ENCODE measurements at regions not wholly inside any gene's neighbourhood (a gene's known extent, or its start where the extent isn't known, plus 50 kb on each side); places are given as distances from the start of the nearest gene placed in this dataset.

GRCh38 chr10:125398270-125398669, 237.9 kb upstream of the CTBP2 start:
- no peaks in the 10 kb centered on the region for H3K9me3 ChIP-seq
- H3K9ac ChIP-seq (ENCODE audit: low read depth in 2 of 2, low read length in 2 of 2) = no peak overlapping the region
- no peak overlapping the region for H3K4me3 ChIP-seq
- no peaks in the 10 kb centered on the region for H3K27me3 ChIP-seq
- no peak overlapping the region for H3K27ac ChIP-seq
- H3K36me3 ChIP-seq = no peaks in the 10 kb centered on the region
- intact Hi-C loops (cut with DNase I) = no loop called here
- TF ChIP-seq, protein P1, sequence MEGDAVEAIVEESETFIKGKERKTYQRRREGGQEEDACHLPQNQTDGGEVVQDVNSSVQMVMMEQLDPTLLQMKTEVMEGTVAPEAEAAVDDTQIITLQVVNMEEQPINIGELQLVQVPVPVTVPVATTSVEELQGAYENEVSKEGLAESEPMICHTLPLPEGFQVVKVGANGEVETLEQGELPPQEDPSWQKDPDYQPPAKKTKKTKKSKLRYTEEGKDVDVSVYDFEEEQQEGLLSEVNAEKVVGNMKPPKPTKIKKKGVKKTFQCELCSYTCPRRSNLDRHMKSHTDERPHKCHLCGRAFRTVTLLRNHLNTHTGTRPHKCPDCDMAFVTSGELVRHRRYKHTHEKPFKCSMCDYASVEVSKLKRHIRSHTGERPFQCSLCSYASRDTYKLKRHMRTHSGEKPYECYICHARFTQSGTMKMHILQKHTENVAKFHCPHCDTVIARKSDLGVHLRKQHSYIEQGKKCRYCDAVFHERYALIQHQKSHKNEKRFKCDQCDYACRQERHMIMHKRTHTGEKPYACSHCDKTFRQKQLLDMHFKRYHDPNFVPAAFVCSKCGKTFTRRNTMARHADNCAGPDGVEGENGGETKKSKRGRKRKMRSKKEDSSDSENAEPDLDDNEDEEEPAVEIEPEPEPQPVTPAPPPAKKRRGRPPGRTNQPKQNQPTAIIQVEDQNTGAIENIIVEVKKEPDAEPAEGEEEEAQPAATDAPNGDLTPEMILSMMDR (IDR thresholded peaks at IDR 0.05) = no peak
- DNase-seq = no peak
- H3K4me1 ChIP-seq = no peaks in the 10 kb centered on the region

DNA sequence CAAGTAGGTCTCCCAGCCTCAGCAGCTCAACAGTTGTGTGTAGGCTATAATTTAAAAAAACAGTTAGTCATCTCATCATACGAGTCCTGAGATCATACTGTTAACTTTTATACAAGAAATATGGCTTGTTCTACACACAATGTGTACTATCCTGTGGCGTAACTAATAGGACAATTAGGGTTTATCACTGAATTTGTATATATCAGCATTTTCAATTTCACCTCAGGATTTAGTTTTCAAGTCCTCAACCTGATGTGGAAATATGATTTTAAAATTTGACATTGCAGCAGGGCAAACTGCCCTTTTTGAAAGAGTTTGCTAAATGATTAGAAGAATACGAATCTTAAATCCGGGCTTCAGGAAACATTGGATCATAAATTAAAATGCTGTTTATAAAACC, 237.2 kb upstream of the CTBP2 start:
- DNase-seq = no peak
- Histone ChIP-seq H3K4me3 (no peak overlapping the region), H3K27me3 (no peaks in the 10 kb centered on the region), H3K9ac (ENCODE audit: low read depth in 2 of 2, low read length in 2 of 2) (no peak overlapping the region), H3K36me3 (no peaks in the 10 kb centered on the region), H3K27ac (no peak overlapping the region), H3K9me3 (no peaks in the 10 kb centered on the region), H3K4me1 (no peaks in the 10 kb centered on the region)
- intact Hi-C loops (cut with DNase I) = no loop called here
- TF ChIP-seq, protein P1 (IDR thresholded peaks at IDR 0.05) = no peak

DNA sequence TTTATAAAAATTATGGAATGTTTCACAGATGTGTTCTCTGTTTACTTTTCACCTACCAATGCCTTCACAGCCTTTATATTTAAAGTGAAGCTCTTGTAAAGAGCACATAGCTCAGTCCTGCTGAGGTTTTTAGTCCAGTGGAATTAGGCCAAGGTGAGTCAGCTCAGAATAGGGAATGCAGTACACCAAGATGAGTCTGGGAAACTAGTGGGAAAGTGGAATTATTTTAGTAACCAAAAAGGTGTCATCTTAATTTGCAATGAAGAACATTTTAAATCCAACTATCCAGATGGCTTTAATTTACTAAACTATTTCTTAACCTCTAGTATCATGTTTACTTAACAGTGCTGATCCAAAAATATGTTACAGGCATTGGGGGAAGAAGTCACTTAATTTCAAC, 236.3 kb upstream of the CTBP2 start:
- no peak overlapping the region for H3K9ac ChIP-seq (ENCODE audit: low read depth in 2 of 2, low read length in 2 of 2)
- intact Hi-C loops (cut with DNase I) = no loop called here
- H3K27ac ChIP-seq = no peak overlapping the region
- no peak overlapping the region for H3K4me3 ChIP-seq
- DNase-seq = no peak
- TF ChIP-seq, protein P1 (IDR thresholded peaks at IDR 0.05) = no peak
- no peaks in the 10 kb centered on the region for H3K9me3 ChIP-seq
- H3K36me3 ChIP-seq = no peaks in the 10 kb centered on the region
- no peaks in the 10 kb centered on the region for H3K27me3 ChIP-seq
- no peaks in the 10 kb centered on the region for H3K4me1 ChIP-seq

DNA sequence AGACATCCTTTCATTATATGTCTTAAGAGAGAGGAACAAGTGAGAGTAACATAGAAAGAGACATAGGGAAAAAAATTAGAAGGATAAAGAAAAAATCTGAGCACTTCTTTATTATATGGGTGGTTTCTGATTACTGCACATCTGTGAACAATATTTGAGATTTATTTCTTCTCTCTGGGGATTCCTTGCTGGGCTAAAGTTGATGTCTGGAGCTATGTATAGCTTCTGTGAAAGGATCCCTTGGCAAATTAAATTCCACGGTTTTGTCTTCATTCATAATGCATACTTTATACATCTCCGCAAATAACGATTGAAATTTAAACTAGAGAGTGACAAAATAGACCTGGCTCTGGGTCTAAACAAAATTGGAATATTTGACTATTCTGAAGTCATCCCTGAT, 232.2 kb upstream of the CTBP2 start:
- no peak overlapping the region for H3K9ac ChIP-seq (ENCODE audit: low read depth in 2 of 2, low read length in 2 of 2)
- TF ChIP-seq, protein P1 (IDR thresholded peaks at IDR 0.05) = no peak
- H3K4me3 ChIP-seq = no peak overlapping the region
- intact Hi-C loops (cut with DNase I) = no loop called here
- no peaks in the 10 kb centered on the region for H3K4me1 ChIP-seq
- H3K9me3 ChIP-seq = no peaks in the 10 kb centered on the region
- H3K36me3 ChIP-seq = no peaks in the 10 kb centered on the region
- DNase-seq = no peak
- H3K27ac ChIP-seq = no peak overlapping the region
- no peaks in the 10 kb centered on the region for H3K27me3 ChIP-seq

DNA sequence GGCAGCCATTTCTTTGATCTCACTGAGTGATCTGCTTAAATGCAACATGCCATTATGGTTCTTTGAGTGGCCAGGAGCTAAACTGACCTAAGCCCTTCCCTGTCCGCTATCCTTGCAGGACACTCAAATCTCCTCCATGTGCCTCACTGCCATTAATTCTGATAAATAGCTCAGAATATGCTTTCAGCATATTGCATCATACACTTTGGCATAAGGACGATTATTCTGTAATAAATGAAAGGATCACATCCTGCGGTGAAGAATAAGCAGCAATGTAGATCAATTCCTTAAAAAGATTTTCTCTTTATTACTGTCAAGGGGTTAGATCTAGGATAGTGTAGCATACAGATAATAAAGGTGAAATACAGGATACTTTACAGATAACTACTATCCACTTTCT, 231.8 kb upstream of the CTBP2 start:
- H3K27me3 ChIP-seq = no peaks in the 10 kb centered on the region
- TF ChIP-seq, protein P1 (IDR thresholded peaks at IDR 0.05) = no peak
- no peak overlapping the region for H3K9ac ChIP-seq (ENCODE audit: low read depth in 2 of 2, low read length in 2 of 2)
- H3K27ac ChIP-seq = no peak overlapping the region
- intact Hi-C loops (cut with DNase I) = no loop called here
- no peak overlapping the region for H3K4me3 ChIP-seq
- no peak for DNase-seq
- no peaks in the 10 kb centered on the region for H3K4me1 ChIP-seq
- H3K36me3 ChIP-seq = no peaks in the 10 kb centered on the region
- H3K9me3 ChIP-seq = no peaks in the 10 kb centered on the region

DNA sequence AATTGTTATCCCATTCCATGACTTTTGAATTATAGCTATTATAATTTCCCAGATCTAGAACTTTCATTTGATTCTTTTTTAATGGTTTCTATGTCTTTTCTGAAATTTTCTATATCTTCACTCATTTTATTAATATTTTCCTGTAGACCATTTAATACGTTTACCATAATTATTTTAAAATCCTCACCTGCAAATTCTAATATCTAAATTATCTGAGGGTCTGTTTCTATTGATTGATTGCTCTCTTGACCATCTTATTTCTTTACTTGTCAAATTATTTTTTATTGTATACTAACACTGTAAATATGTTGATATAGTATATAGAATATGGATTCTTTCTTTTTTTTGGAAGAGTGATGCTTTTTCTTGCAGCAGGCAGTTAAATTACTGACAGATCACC, 229.3 kb upstream of the CTBP2 start:
- intact Hi-C loops (cut with DNase I) = no loop called here
- no peak overlapping the region for H3K9ac ChIP-seq (ENCODE audit: low read depth in 2 of 2, low read length in 2 of 2)
- no peak overlapping the region for H3K27ac ChIP-seq
- no peaks in the 10 kb centered on the region for H3K36me3 ChIP-seq
- no peaks in the 10 kb centered on the region for H3K9me3 ChIP-seq
- no peak for DNase-seq
- no peaks in the 10 kb centered on the region for H3K4me1 ChIP-seq
- H3K27me3 ChIP-seq = no peaks in the 10 kb centered on the region
- TF ChIP-seq, protein P1 (IDR thresholded peaks at IDR 0.05) = no peak
- H3K4me3 ChIP-seq = no peak overlapping the region

Data from colonic mucosa (tissue), 4 donors.